ENCODE measurements at regions not wholly inside any gene's neighbourhood (a gene's known extent, or its start where the extent isn't known, plus 50 kb on each side); places are given as distances from the start of the nearest gene placed in this dataset.

GRCh38 chr15:72887376-72887775 lies 103.8 kb upstream of the ADPGK start:
- H4K20me1 ChIP-seq (ENCODE audit: insufficient read depth, low read length, poor library complexity, severe bottlenecking): no peaks in the 10 kb centered on the region
- no peak overlapping the region for H3K4me3 ChIP-seq (ENCODE audit: low read length, poor library complexity, severe bottlenecking)

GRCh38 chr15:72884311-72884710 lies 100.8 kb upstream of the ADPGK start:
- H3K9me2 ChIP-seq (replicated peaks; ENCODE audit: low read depth, low read length): no peaks in the 10 kb centered on the region
- 0 out of 2 replicates have a peak, but pooled peaks cover 5% of the 10 kb centered on the region for H3K9me3 ChIP-seq (ENCODE audit: insufficient read depth, low read depth, low read length)
- no peaks in the 10 kb centered on the region for H4K20me1 ChIP-seq (ENCODE audit: insufficient read depth, low read length, poor library complexity, severe bottlenecking)
- H3K9ac ChIP-seq (ENCODE audit: low read depth, low read length, poor library complexity, severe bottlenecking): no peak overlapping the region
- TF ChIP-seq EZH2phosphoT487 (IDR thresholded peaks at IDR 0.05; ENCODE audit: borderline replicate concordance) (no peak), CTCF (conservative IDR thresholded peaks at IDR 0.05; ENCODE audit: low read length) (no peak)
- H3K27me3 ChIP-seq (ENCODE audit: insufficient read depth, low read length, poor library complexity, severe bottlenecking): no peaks in the 10 kb centered on the region
- H2AFZ ChIP-seq (ENCODE audit: low read length): no peak overlapping the region
- H3F3A ChIP-seq (ENCODE audit: low read depth): no peaks in the 10 kb centered on the region
- H3K4me1 ChIP-seq (ENCODE audit: insufficient read depth, low read length, poor library complexity, severe bottlenecking): no peaks in the 10 kb centered on the region
- no peaks in the 10 kb centered on the region for H3K79me2 ChIP-seq (ENCODE audit: insufficient read depth, low read length)
- no peaks in the 10 kb centered on the region for H3K36me3 ChIP-seq (ENCODE audit: insufficient read depth, low read length)
- no peak overlapping the region for H3K4me3 ChIP-seq (ENCODE audit: low read length, poor library complexity, severe bottlenecking)
- H3K4me2 ChIP-seq (ENCODE audit: low read depth, low read length, poor library complexity, severe bottlenecking): no peak overlapping the region

More at GRCh38 chr15:72887376-72887775, 103.8 kb upstream of the ADPGK start:
- Histone ChIP-seq H3K79me2 (ENCODE audit: insufficient read depth, low read length) (no peaks in the 10 kb centered on the region), H3K9me2 (replicated peaks; ENCODE audit: low read depth, low read length) (no peaks in the 10 kb centered on the region), H3K27me3 (ENCODE audit: insufficient read depth, low read length, poor library complexity, severe bottlenecking) (no peaks in the 10 kb centered on the region), H3K4me2 (ENCODE audit: low read depth, low read length, poor library complexity, severe bottlenecking) (no peak overlapping the region), H2AFZ (ENCODE audit: low read length) (no peak overlapping the region), H3K9me3 (ENCODE audit: insufficient read depth, low read depth, low read length) (0 out of 2 replicates have a peak, but pooled peaks cover 1% of the 10 kb centered on the region), H3K4me1 (ENCODE audit: insufficient read depth, low read length, poor library complexity, severe bottlenecking) (no peaks in the 10 kb centered on the region), H3K36me3 (ENCODE audit: insufficient read depth, low read length) (no peaks in the 10 kb centered on the region), H3K9ac (ENCODE audit: low read depth, low read length, poor library complexity, severe bottlenecking) (no peak overlapping the region), H3F3A (ENCODE audit: low read depth) (no peaks in the 10 kb centered on the region)
- no peak for TF ChIP-seq CTCF (conservative IDR thresholded peaks at IDR 0.05; ENCODE audit: low read length)
- TF ChIP-seq EZH2phosphoT487 (IDR thresholded peaks at IDR 0.05; ENCODE audit: borderline replicate concordance): no peak

GRCh38 chr15:72873379-72874233 lies 90.0 kb upstream of the ADPGK start:
- no peaks in the 10 kb centered on the region for H3K9me3 ChIP-seq (ENCODE audit: insufficient read depth, low read depth, low read length)
- H2AFZ ChIP-seq (ENCODE audit: low read length): no peak overlapping the region
- H3K9ac ChIP-seq (ENCODE audit: low read depth, low read length, poor library complexity, severe bottlenecking): no peak overlapping the region
- H3K4me2 ChIP-seq (ENCODE audit: low read depth, low read length, poor library complexity, severe bottlenecking): no peak overlapping the region
- no peak overlapping the region for H3K4me3 ChIP-seq (ENCODE audit: low read length, poor library complexity, severe bottlenecking)
- H3K79me2 ChIP-seq (ENCODE audit: insufficient read depth, low read length): no peaks in the 10 kb centered on the region
- no peaks in the 10 kb centered on the region for H3K27me3 ChIP-seq (ENCODE audit: insufficient read depth, low read length, poor library complexity, severe bottlenecking)
- H3K36me3 ChIP-seq (ENCODE audit: insufficient read depth, low read length): no peaks in the 10 kb centered on the region
- no peak for TF ChIP-seq CTCF (conservative IDR thresholded peaks at IDR 0.05; ENCODE audit: low read length)
- no peak for TF ChIP-seq EZH2phosphoT487 (IDR thresholded peaks at IDR 0.05; ENCODE audit: borderline replicate concordance)
- H3K9me2 ChIP-seq (replicated peaks; ENCODE audit: low read depth, low read length): no peaks in the 10 kb centered on the region
- H3K4me1 ChIP-seq (ENCODE audit: insufficient read depth, low read length, poor library complexity, severe bottlenecking): no peaks in the 10 kb centered on the region
- H4K20me1 ChIP-seq (ENCODE audit: insufficient read depth, low read length, poor library complexity, severe bottlenecking): no peaks in the 10 kb centered on the region
- H3F3A ChIP-seq (ENCODE audit: low read depth): no peaks in the 10 kb centered on the region

Data from Loucy (cell line).